IMR-90 (cell line): ENCODE measurements at regions not wholly inside any gene's neighbourhood (a gene's known extent, or its start where the extent isn't known, plus 50 kb on each side); places are given as distances from the start of the nearest gene placed in this dataset.

ENCODE experiments used
- ATAC-seq: fragments of 200-7000 bp; cut with Tn5 transposase; 2 replicates; pipeline ENCODE4 v1.9.1; 2020; ENCODE audit warnings: low read depth, mild to moderate bottlenecking, moderate library complexity
- BruUV-seq: library from RNA; stranded (reverse); fragments of 400-500 nt; replicated peaks from 2 replicates; lab custom pipeline; 2021; lab: Mats Ljungman, UMichigan
- CTCF ChIA-PET: fragments of 300-600 bp; formaldehyde crosslinking; extraction: SDS; loops from one replicate; lab custom pipeline; 2021; ENCODE audit warnings: antibody characterized with exemption; lab: Yijun Ruan, JAX
- POLR2A ChIA-PET: fragments of 300-600 bp; sonication (Branson Sonifier 250); formaldehyde crosslinking; loops from one replicate; lab custom pipeline; 2022; ENCODE audit warnings: antibody characterized with exemption; ENCODE audit not compliant: unreplicated experiment; lab: Charles Lee
- DNase-seq: peaks from one replicate; pipeline ENCODE4 v3.0.0; 2013
- H2AFZ ChIP-seq: replicated peaks from 2 replicates; pipeline ENCODE3; 2013; ENCODE audit warnings: low read length, mild to moderate bottlenecking; ENCODE audit not compliant: poor library complexity
- H2AK5ac ChIP-seq: 2 replicates; pipeline ENCODE4 v1.6.1; 2013; ENCODE audit warnings: low read depth, low read length, inconsistent platforms
- H2AK9ac ChIP-seq: replicated peaks from 2 replicates; pipeline ENCODE3; 2013; ENCODE audit warnings: mild to moderate bottlenecking, low read depth, low read length, moderate library complexity; ENCODE audit not compliant: poor library complexity
- H2BK120ac ChIP-seq: 2 replicates; pipeline ENCODE4 v1.6.1; 2013; ENCODE audit warnings: low read depth, low read length, inconsistent platforms
- H2BK15ac ChIP-seq: 3 replicates; pipeline ENCODE4 v1.6.1; 2013; ENCODE audit warnings: low read depth, low read length, inconsistent platforms
- H2BK20ac ChIP-seq: 2 replicates; pipeline ENCODE4 v1.6.1; 2013; ENCODE audit warnings: low read depth, mild to moderate bottlenecking, inconsistent platforms, low read length, moderate library complexity
- H2BK5ac ChIP-seq: 2 replicates; pipeline ENCODE4 v1.6.1; 2013; ENCODE audit warnings: mild to moderate bottlenecking, low read depth, low read length, inconsistent platforms; ENCODE audit not compliant: poor library complexity, severe bottlenecking
- H3K14ac ChIP-seq: replicated peaks from 2 replicates; pipeline ENCODE4 v1.6.1; 2013; ENCODE audit warnings: low read depth, low read length, inconsistent platforms
- H3K18ac ChIP-seq: 2 replicates; pipeline ENCODE4 v1.6.1; 2013; ENCODE audit warnings: low read depth, low read length, control low read depth
- H3K23ac ChIP-seq: 2 replicates; pipeline ENCODE4 v1.6.1; 2013; ENCODE audit warnings: low read depth, low read length, inconsistent platforms
- H3K27ac ChIP-seq: 2 replicates; pipeline ENCODE4 v1.5.1; 2013; ENCODE audit warnings: mild to moderate bottlenecking, control low read depth, low read length; ENCODE audit not compliant: insufficient read depth
- H3K27me3 ChIP-seq: 2 replicates; pipeline ENCODE4 v1.6.1; 2013; ENCODE audit warnings: low read length; ENCODE audit not compliant: control insufficient read depth, insufficient read depth
- H3K36me3 ChIP-seq: 2 replicates; pipeline ENCODE4 v1.6.1; 2013; ENCODE audit warnings: low read length, mixed read lengths; ENCODE audit not compliant: control insufficient read depth, insufficient read depth
- H3K4ac ChIP-seq: 2 replicates; pipeline ENCODE4 v1.6.1; 2013; ENCODE audit warnings: low read depth, low read length, inconsistent platforms
- H3K4me1 ChIP-seq: 2 replicates; pipeline ENCODE4 v1.6.1; 2013; ENCODE audit warnings: low read length, mixed read lengths; ENCODE audit not compliant: control insufficient read depth, insufficient read depth
- H3K4me2 ChIP-seq: 2 replicates; pipeline ENCODE4 v1.6.1; 2013; ENCODE audit warnings: low read depth, mild to moderate bottlenecking, control low read depth, low read length, moderate library complexity
- H3K4me3 ChIP-seq: 2 replicates; pipeline ENCODE4 v1.5.1; 2013; ENCODE audit warnings: low read depth, mild to moderate bottlenecking, control low read depth, low read length, moderate library complexity; ENCODE audit not compliant: insufficient read depth
- H3K56ac ChIP-seq: 2 replicates; pipeline ENCODE4 v1.6.1; 2013; ENCODE audit warnings: low read length, inconsistent platforms; ENCODE audit not compliant: insufficient read depth; ENCODE audit errors: extremely low read depth
- H3K79me1 ChIP-seq, 2 experiments: 2 replicates each; pipeline ENCODE4 v1.6.1; 2013; ENCODE audit warnings: low read length in 2 of 2, inconsistent platforms in 1 of 2, low read depth in 1 of 2
- H3K9ac ChIP-seq: 2 replicates; pipeline ENCODE4 v1.6.1; 2013; ENCODE audit warnings: low read depth, low read length, control low read depth
- H3K9me1 ChIP-seq: 2 replicates; pipeline ENCODE4 v1.6.1; 2013; ENCODE audit warnings: low read length, inconsistent platforms; ENCODE audit not compliant: insufficient read depth
- H3K9me3 ChIP-seq: 2 replicates; pipeline ENCODE4 v1.6.1; 2013; ENCODE audit warnings: low read length; ENCODE audit not compliant: control insufficient read depth, insufficient read depth
- H4K20me1 ChIP-seq: 2 replicates; pipeline ENCODE4 v1.6.1; 2013; ENCODE audit warnings: low read length, inconsistent platforms; ENCODE audit not compliant: insufficient read depth
- H4K5ac ChIP-seq: 2 replicates; pipeline ENCODE4 v1.6.1; 2013; ENCODE audit warnings: mild to moderate bottlenecking, low read depth, low read length, control low read depth
- H4K8ac ChIP-seq, 2 experiments: 2 replicates each; pipeline ENCODE4 v1.6.1; 2013; ENCODE audit warnings: low read depth in 2 of 2, low read length in 2 of 2, control low read depth in 1 of 2, inconsistent platforms in 1 of 2
- H4K91ac ChIP-seq: 2 replicates; pipeline ENCODE4 v1.6.1; 2013; ENCODE audit warnings: low read depth, low read length, inconsistent platforms; ENCODE audit not compliant: insufficient read depth
- BHLHE40 ChIP-seq: fragments of 150-350 bp; IDR thresholded peaks from 2 replicates; pipeline ENCODE4 v1.6.1; 2016; ENCODE audit warnings: mild to moderate bottlenecking, low read depth, low read length
- CEBPB ChIP-seq: IDR thresholded peaks from 2 replicates; pipeline ENCODE4 v1.6.1; 2012; ENCODE audit warnings: low read depth, low read length, improper control_type of control experiment
- CHD1 ChIP-seq: IDR thresholded peaks from 2 replicates; pipeline ENCODE4 v1.6.1; 2012; ENCODE audit warnings: low read depth, low read length, improper control_type of control experiment
- FOS ChIP-seq: fragments of 150-350 bp; IDR thresholded peaks from 2 replicates; pipeline ENCODE4 v1.6.1; 2016; ENCODE audit warnings: low read depth, low read length
- MAFK ChIP-seq: IDR thresholded peaks from 2 replicates; pipeline ENCODE4 v1.6.1; 2012; ENCODE audit warnings: low read depth, low read length, improper control_type of control experiment
- MAZ ChIP-seq: IDR thresholded peaks from 2 replicates; pipeline ENCODE4 v1.6.1; 2012; ENCODE audit warnings: low read depth, mild to moderate bottlenecking, low read length, improper control_type of control experiment, moderate library complexity, borderline replicate concordance
- MXI1 ChIP-seq: IDR thresholded peaks from 2 replicates; pipeline ENCODE4 v1.6.1; 2012; ENCODE audit warnings: low read depth, mild to moderate bottlenecking, low read length, moderate library complexity, borderline replicate concordance
- NFE2L2 ChIP-seq: fragments of 150-350 bp; IDR thresholded peaks from 2 replicates; pipeline ENCODE4 v1.6.1; 2016; ENCODE audit warnings: low read depth, mild to moderate bottlenecking, low read length
- POLR2A ChIP-seq: IDR thresholded peaks from 2 replicates; pipeline ENCODE4 v1.6.1; 2012; ENCODE audit warnings: mild to moderate bottlenecking, low read depth, low read length
- RAD21 ChIP-seq: IDR thresholded peaks from 2 replicates; pipeline ENCODE4 v1.6.1; 2012; ENCODE audit warnings: low read length, improper control_type of control experiment
- RCOR1 ChIP-seq: IDR thresholded peaks from 2 replicates; pipeline ENCODE4 v1.6.1; 2012; ENCODE audit warnings: mild to moderate bottlenecking, low read length, improper control_type of control experiment; ENCODE audit not compliant: insufficient replicate concordance
- RFX5 ChIP-seq: IDR thresholded peaks from 2 replicates; pipeline ENCODE4 v1.8.0; 2012; ENCODE audit warnings: low read depth, mild to moderate bottlenecking, low read length, moderate library complexity
- SMC3 ChIP-seq: fragments of 150-350 bp; IDR thresholded peaks from 2 replicates; pipeline ENCODE4 v1.6.1; 2016; ENCODE audit warnings: low read depth, mild to moderate bottlenecking, antibody characterized with exemption, low read length, moderate library complexity
- WGBS, 2 experiments: methylation state at CpG; one replicate each; pipeline versions ENCODE4 v1.1.5 to v1.1.7; 2013; ENCODE audit warnings: missing lambda C conversion rate in 2 of 2; ENCODE audit not compliant: insufficient read length in 1 of 2; ENCODE audit errors: extremely low coverage in 2 of 2; 5-methylcytosine and 5-hydroxymethylcytosine counted together
- dilution Hi-C: fragments of 300-500 bp; cut with HindIII; formaldehyde crosslinking; loops from one replicate; pipeline ENCODE4 v1.14.3; 2018; ENCODE audit warnings: low sequenced_read_pairs; ENCODE audit not compliant: unreplicated experiment
- in situ Hi-C: fragments of 300-500 bp; cut with MboI; formaldehyde crosslinking; loops from 3 replicates; pipeline ENCODE4 v1.14.3; 2019; ENCODE audit warnings: low sequenced_read_pairs, inconsistent platforms, mixed read lengths
- intact Hi-C: fragments of 100-400 bp; cut with micrococcal nuclease; formaldehyde crosslinking; loops from 2 replicates; pipeline ENCODE4 v1.10.0; 2022
- TF ChIP-seq, protein P1 (sequence below): fragments of 150-350 bp; IDR thresholded peaks from 2 replicates; pipeline ENCODE4 v1.6.1; 2017; ENCODE audit warnings: mild to moderate bottlenecking, antibody characterized with exemption, low read length, low read depth
- TF ChIP-seq, protein P2 (sequence below): conservative IDR thresholded peaks from 2 replicates; pipeline ENCODE4 v1.5.1; 2012; ENCODE audit warnings: mild to moderate bottlenecking, low read depth, low read length, improper control_type of control experiment
- TF ChIP-seq, protein P3 (sequence below): fragments of 150-350 bp; IDR thresholded peaks from 2 replicates; pipeline ENCODE4 v1.6.1; 2016; ENCODE audit warnings: low read depth, mild to moderate bottlenecking, low read length, moderate library complexity, borderline replicate concordance

DNA sequence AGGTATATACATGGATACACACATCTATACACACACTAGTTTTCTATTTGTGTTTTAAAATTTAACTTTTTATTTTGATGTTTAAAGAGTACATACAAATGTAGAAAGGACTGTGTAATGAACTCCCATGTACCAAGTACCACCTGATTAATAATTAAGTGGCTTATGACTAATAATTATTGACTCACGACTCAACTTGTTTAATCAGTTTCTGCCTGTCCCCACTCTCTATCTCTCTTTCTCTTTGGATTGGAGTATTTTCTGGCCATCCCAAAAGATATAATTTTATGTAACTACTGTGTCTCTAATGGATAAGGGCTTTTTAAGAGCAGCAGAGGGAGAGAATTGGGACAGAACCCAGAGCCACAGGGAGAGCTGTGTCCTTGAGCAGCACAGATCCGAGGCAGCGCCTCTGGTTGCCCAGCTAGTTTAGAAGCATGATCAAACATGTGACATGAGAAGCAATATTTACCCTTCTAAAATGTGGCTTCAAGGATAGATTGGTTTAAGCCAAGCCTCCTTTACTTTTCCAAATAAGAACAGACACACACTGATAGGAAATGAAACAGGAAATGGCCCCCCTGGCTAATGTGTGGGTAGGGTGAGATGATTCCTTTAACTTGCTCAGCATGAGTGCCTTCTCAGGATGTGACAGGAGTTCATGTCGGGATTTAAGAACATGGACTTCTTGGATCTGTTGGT is 81.0 kb downstream of the ERMARD start:
- no peak overlapping the region for H3K23ac ChIP-seq

More for the DNA sequence above, 81.0 kb downstream of the ERMARD start:
- dilution Hi-C loops (no loop called here), in situ Hi-C loops (loop anchor here (5.0 kb wide), 1 partner anchor 685 kb away; no protein-coding TSS in a partner anchor), intact Hi-C loops (loop anchor here (10.0 kb wide), 1 partner anchor 462 kb away; the partner anchor contains the start of gene DLL1)
- Histone ChIP-seq H2BK120ac (no peak overlapping the region), H3K79me1 (no peaks in the 10 kb centered on the region), H3K14ac (no peak overlapping the region), H4K20me1 (no peaks in the 10 kb centered on the region), H3K56ac (no peak overlapping the region), H2BK20ac (no peak overlapping the region), H3K9ac (no peak overlapping the region), H3K9me1 (no peaks in the 10 kb centered on the region), H3K4me3 (no peak overlapping the region), H3K36me3 (no peaks in the 10 kb centered on the region), H2AFZ (no peak overlapping the region), H2BK15ac (no peak overlapping the region), H3K27ac (no peak overlapping the region), H4K91ac (no peak overlapping the region), H2BK5ac (no peak overlapping the region), H2AK9ac (no peak overlapping the region), H2AK5ac (no peak overlapping the region), H3K4me1 (no peaks in the 10 kb centered on the region), H3K4me2 (no peak overlapping the region), H3K18ac (no peak overlapping the region), H3K27me3 (peaks cover 2% of the 10 kb centered on the region), H3K4ac (no peak overlapping the region), H4K8ac (no peak overlapping the region), H3K9me3 (no peaks in the 10 kb centered on the region), H4K5ac (no peak overlapping the region)
- WGBS, 2 experiments = 57% methylated on average over 1 of the region's 4 CpGs; no CpG with 5 or more reads in 1 of the 2 experiments
- ATAC-seq (no peak), DNase-seq (peak; percentile 4)
- no TSS peak for BruUV-seq
- ChIA-PET CTCF (interaction anchor here (0.6 to 1.9 kb wide), 31 partner anchors 10 to 728 kb away, joined by 3 to 21 read pairs (median 4); no protein-coding TSS in a partner anchor), POLR2A (no interaction called here)
- TF ChIP-seq, protein P1, sequence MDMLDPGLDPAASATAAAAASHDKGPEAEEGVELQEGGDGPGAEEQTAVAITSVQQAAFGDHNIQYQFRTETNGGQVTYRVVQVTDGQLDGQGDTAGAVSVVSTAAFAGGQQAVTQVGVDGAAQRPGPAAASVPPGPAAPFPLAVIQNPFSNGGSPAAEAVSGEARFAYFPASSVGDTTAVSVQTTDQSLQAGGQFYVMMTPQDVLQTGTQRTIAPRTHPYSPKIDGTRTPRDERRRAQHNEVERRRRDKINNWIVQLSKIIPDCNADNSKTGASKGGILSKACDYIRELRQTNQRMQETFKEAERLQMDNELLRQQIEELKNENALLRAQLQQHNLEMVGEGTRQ = no peak
- TF ChIP-seq MAFK (no peak), CHD1 (no peak), SMC3 (no peak), BHLHE40 (no peak), RAD21 (no peak), FOS (no peak), MAZ (no peak), CEBPB (no peak), MXI1 (no peak), NFE2L2 (no peak), RFX5 (no peak), POLR2A (no peak), RCOR1 (no peak)
- TF ChIP-seq, protein P2, sequence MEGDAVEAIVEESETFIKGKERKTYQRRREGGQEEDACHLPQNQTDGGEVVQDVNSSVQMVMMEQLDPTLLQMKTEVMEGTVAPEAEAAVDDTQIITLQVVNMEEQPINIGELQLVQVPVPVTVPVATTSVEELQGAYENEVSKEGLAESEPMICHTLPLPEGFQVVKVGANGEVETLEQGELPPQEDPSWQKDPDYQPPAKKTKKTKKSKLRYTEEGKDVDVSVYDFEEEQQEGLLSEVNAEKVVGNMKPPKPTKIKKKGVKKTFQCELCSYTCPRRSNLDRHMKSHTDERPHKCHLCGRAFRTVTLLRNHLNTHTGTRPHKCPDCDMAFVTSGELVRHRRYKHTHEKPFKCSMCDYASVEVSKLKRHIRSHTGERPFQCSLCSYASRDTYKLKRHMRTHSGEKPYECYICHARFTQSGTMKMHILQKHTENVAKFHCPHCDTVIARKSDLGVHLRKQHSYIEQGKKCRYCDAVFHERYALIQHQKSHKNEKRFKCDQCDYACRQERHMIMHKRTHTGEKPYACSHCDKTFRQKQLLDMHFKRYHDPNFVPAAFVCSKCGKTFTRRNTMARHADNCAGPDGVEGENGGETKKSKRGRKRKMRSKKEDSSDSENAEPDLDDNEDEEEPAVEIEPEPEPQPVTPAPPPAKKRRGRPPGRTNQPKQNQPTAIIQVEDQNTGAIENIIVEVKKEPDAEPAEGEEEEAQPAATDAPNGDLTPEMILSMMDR = no peak
- TF ChIP-seq, protein P3, sequence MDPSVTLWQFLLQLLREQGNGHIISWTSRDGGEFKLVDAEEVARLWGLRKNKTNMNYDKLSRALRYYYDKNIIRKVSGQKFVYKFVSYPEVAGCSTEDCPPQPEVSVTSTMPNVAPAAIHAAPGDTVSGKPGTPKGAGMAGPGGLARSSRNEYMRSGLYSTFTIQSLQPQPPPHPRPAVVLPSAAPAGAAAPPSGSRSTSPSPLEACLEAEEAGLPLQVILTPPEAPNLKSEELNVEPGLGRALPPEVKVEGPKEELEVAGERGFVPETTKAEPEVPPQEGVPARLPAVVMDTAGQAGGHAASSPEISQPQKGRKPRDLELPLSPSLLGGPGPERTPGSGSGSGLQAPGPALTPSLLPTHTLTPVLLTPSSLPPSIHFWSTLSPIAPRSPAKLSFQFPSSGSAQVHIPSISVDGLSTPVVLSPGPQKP = no peak
